GM18907 (cell line): ENCODE measurements at regions not wholly inside any gene's neighbourhood (a gene's known extent, or its start where the extent isn't known, plus 50 kb on each side); places are given as distances from the start of the nearest gene placed in this dataset.
"Not testable (repeated sequence)": the region's sequence is repeated elsewhere in the genome, so short reads cannot be mapped to it uniquely, and the experiment has no call there.

Source experiments
- ATAC-seq: cut with Tn5 transposase; IDR thresholded peaks from one replicate; pipeline ENCODE4 v1.9.1; 2021; ENCODE audit warnings: mild to moderate bottlenecking, moderate library complexity; ENCODE audit not compliant: unreplicated experiment

GRCh38 chr13:82294226-82294625 lies 1588.0 kb downstream of the SLITRK1 start:
- ATAC-seq = no peak

GRCh38 chr13:82292334-82292733 lies 1589.9 kb downstream of the SLITRK1 start:
- no peak for ATAC-seq

DNA sequence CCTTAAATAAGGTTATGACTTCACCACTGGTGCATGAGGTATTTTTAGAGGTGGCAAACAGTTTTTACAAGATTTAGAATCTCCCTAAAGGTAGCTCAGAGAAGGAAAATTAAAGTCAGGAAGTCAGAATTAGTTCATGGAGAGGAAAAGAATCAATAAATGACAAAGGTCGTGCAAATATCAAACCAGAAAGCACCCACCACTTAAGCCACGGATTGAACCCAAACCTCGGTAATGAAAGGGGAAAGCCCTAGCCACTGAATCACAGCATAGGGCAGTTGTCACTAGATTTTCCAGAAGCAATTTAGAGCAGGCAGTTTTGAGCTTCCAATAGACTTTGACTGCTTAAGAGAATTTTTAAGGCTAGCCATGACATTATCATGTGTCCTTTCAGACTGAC lies 1590.4 kb downstream of the SLITRK1 start:
- ATAC-seq = no peak

GRCh38 chr13:82275644-82276043 lies 1606.6 kb downstream of the SLITRK1 start:
- ATAC-seq = no peak

- no peak for ATAC-seq
Observed at GRCh38 chr13:82259284-82259683, 1623.0 kb downstream of the SLITRK1 start.

- no peak for ATAC-seq
Observed at GRCh38 chr13:82257790-82258507, 1624.3 kb downstream of the SLITRK1 start.

GRCh38 chr13:82248762-82249161 lies 1633.5 kb downstream of the SLITRK1 start:
- no peak for ATAC-seq

- ATAC-seq = no peak
Observed at GRCh38 chr13:82245860-82246259, 1636.4 kb downstream of the SLITRK1 start.

GRCh38 chr13:82224806-82225205 lies 1657.5 kb downstream of the SLITRK1 start:
- ATAC-seq = no peak

DNA sequence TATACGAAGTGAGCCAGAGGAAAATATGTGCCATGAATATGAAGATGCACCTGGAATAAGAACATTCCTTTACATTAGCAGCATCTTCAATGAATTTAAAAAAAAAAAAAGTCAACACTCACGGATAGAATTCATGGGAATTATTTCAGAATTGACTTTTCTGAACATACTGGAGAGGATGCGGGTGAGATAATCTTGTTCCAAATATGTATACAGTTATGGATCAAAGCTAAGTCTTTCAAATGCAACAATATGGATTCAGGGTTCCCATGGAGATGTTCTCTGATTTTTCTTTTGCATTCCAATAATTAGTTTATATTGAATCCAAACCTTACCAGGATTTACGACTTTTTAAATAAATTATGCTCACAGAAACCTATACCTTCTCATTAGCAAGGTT lies 1660.7 kb downstream of the SLITRK1 start:
- no peak for ATAC-seq

DNA sequence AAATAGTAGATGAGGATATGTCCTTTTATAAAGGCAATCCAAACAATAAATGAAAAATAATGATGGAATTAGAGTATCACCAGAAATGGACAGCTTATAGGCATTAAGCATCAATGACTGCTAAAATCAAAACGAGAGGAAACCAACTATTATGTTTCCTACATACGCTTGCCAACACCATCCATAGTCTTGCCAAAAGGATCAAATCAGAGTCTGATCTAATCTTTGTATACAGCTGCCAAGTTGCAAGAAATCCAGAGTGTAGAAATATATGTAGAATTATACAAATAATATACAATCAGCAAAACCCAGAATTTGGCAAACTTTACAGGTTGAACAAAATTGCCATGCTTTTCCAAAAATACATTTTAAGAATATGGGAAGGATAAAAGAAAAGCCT lies 1661.6 kb downstream of the SLITRK1 start:
- no peak for ATAC-seq

GRCh38 chr13:82216165-82216564 lies 1666.1 kb downstream of the SLITRK1 start:
- ATAC-seq = no peak

GRCh38 chr13:82214341-82214740 lies 1667.9 kb downstream of the SLITRK1 start:
- ATAC-seq = no peak

- no peak for ATAC-seq
Observed at GRCh38 chr13:82206241-82206640, 1676.0 kb downstream of the SLITRK1 start.

DNA sequence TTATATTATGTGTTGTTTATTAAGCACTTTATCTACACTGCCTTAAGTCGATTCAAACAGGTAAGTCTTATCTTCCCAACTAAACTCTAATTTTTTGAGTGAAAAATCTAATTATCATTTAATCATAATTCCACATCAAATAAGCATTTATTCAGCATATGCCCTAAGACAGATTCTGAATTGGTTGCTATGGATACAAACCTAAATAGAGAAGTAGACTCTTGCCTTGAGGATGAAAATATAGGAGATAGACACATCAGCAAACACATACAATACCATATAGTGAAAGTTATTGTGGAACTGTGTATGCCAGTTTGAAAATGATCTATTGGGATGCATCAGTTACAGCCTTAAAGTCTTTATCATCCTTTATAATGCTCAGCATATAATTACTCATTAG lies 1679.9 kb downstream of the SLITRK1 start:
- no peak for ATAC-seq

GRCh38 chr13:82196087-82196486 lies 1686.2 kb downstream of the SLITRK1 start:
- ATAC-seq = no peak

DNA sequence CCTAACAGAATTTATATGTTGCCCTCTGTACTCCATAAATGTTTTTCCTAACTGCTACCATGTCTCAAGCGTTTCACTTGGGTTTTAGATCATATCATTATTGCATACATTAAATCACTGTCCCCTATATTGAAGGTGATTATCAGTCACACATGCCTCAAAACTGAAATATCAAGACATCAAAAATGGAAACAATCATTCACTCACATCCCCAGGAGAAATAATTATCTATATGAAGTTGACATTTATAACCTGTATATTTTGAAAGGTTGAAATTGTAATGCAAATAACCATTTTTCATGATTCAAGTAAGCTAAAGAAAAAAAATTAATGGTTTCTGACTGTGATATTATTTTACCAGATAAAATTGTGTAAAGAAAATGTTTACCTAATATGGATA lies 1695.0 kb downstream of the SLITRK1 start:
- ATAC-seq = no peak

GRCh38 chr13:82176751-82177150 lies 1705.5 kb downstream of the SLITRK1 start:
- ATAC-seq = no peak

DNA sequence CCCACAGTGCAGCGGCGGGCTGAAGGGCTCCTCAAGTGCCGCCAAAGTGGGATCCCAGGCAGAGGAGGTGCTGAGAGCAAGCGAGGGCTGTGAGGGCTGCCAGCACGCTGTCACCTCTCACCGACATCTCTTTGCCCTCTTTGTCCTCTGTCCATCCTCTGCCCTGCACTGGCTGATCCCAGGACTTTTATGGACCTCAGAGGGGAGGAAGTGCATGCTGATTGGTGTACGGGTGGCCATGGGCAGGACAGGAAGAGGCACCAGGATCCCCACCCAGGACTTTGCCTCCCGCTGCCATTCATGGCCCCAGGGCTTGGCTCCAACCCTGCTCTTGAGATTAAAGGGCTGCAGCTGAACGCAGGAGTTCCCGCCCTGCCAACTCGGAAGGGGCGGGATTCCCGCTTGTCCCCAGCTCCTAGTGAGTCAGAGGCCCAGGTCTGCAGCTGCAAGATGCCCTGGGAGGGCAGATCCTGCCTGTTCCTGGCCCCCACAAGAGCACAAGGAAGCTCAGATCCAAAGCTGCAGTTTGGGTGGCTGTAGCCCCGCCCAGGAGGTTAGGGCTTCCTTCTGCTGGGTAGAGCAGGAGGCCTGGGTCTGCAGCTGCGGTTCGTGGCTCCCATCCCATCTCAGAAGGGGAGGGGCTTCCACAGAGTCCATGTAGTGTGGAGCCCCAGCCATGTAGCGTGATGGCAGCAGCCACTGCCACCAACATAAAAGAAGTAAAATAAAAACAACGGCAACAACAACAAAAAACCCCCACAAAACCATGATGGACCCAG lies 1716.7 kb downstream of the SLITRK1 start:
- no peak for ATAC-seq

DNA sequence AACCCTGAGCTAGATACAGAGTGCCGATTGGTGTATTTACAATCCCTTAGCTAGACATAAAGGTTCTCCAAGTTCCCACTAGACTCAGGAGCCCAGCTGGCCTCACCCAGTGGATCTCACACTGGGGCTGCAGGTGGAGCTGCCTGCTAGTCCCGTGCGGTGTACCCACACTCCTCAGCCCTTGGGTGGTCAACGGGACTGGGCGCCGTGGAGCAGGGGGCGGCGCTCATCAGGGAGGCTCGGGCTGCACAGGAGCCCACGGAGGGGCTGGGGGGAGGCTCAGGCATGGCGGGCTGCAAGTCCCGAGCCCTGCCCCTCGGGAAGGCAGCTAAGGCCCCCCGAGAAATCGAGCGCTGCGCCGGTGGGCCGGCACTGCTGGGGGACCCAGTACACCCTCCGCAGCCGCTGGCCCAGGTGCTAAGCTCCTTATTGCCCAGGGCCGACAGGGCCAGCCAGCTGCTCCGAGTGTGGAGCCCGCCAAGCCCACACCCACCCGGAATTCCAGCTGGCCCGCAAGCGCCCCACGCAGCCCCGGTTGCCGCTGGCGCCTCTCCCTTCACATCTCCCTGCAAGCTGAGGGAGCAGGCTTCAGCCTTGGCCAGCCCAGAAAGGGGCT lies 1717.4 kb downstream of the SLITRK1 start:
- not testable (repeated sequence) for ATAC-seq

GRCh38 chr13:82147526-82147925 lies 1734.7 kb downstream of the SLITRK1 start:
- ATAC-seq = no peak

GRCh38 chr13:82136880-82137279 lies 1745.4 kb downstream of the SLITRK1 start:
- ATAC-seq = no peak
